Heart right ventricle (tissue), 16 donors: ENCODE measurements at regions not wholly inside any gene's neighbourhood (a gene's known extent, or its start where the extent isn't known, plus 50 kb on each side); places are given as distances from the start of the nearest gene placed in this dataset.
"Not testable (repeated sequence)": the region's sequence is repeated elsewhere in the genome, so short reads cannot be mapped to it uniquely, and the experiment has no call there.

ENCODE experiments used
- ATAC-seq, 8 donors: fragments of 200-7000 bp; cut with Tn5 transposase; one replicate each; pipeline ENCODE4 v1.9.1; 2020; ENCODE audit warnings: mild to moderate bottlenecking in 8 of 8, moderate library complexity in 8 of 8, moderate number of reproducible peaks in 1 of 8
- DNase-seq, 2 donors: peaks; one replicate each; pipeline ENCODE4 v3.0.0-alpha.2; 2020
- H3K27ac ChIP-seq, 10 donors: fragments of 200-600 bp; sonication (generic) in 2 of 10; one replicate each; pipeline versions ENCODE4 v1.5.0 to v1.8.0; 2020 to 2022; ENCODE audit warnings: mild to moderate bottlenecking in 3 of 10
- H3K27me3 ChIP-seq, 7 donors: fragments of 200-600 bp; one replicate each; pipeline ENCODE4 v1.8.0; 2021 to 2022; ENCODE audit warnings: mild to moderate bottlenecking in 2 of 7
- H3K36me3 ChIP-seq, 9 donors: fragments of 200-600 bp; sonication (generic) in 1 of 9; one replicate each; pipeline versions ENCODE4 v1.5.0 to v1.8.0; 2020 to 2022; ENCODE audit warnings: mild to moderate bottlenecking in 2 of 9
- H3K4me1 ChIP-seq, 9 donors: fragments of 200-600 bp; sonication (generic) in 1 of 9; one replicate each; pipeline versions ENCODE4 v1.5.0 to v1.8.0; 2020 to 2022; ENCODE audit warnings: mild to moderate bottlenecking in 4 of 9
- H3K4me3 ChIP-seq, 10 donors: fragments of 200-600 bp; sonication (generic) in 2 of 10; one replicate each; pipeline versions ENCODE4 v1.5.0 to v1.8.0; 2020 to 2022; ENCODE audit warnings: mild to moderate bottlenecking in 7 of 10, moderate library complexity in 2 of 10
- H3K9me3 ChIP-seq, 11 donors: fragments of 200-600 bp in 10 of 11; sonication (generic) in 2 of 11; one replicate each; pipeline versions ENCODE4 v1.5.0 to v1.8.0; 2013 to 2022; ENCODE audit warnings: mild to moderate bottlenecking in 2 of 11, control low read depth in 1 of 11, moderate library complexity in 1 of 11
- WGBS, 2 donors: extraction: QIAGEN DNeasy Blood & Tissue Kit; methylation state at CpG; one replicate each; pipeline ENCODE4 v1.1.7; 2013; ENCODE audit warnings: inconsistent platforms in 1 of 2; 5-methylcytosine and 5-hydroxymethylcytosine counted together
- intact Hi-C, 10 donors: fragments of 100-400 bp; cut with DNase I; formaldehyde crosslinking; loops; one replicate each; pipeline versions ENCODE4 v1.11.1 to v1.14.2; 2022
- TF ChIP-seq, protein P1 (sequence below), 9 donors: fragments of 200-600 bp; sonication (generic) in 2 of 9; IDR thresholded peaks; one replicate each; pipeline versions ENCODE4 v1.5.0 to v1.8.0; 2021 to 2022; ENCODE audit warnings: antibody characterized with exemption in 9 of 9, mild to moderate bottlenecking in 5 of 9, moderate library complexity in 1 of 9
- donor health status: Arrhythmogenic right ventricular cardiomyopathy.
- donor health status: ischemic (EF 13 %, LVEDD 7.1; RV severe dilation, severe dysfunction).
- donor health status: healthy with polysubstance abuse.
- donor health status: DM: no; HTN: yes; CAD: no.
- donor health status: DM: no; HTN: no; CAD: no.
- donor health status: ischemic (EF 25% LVEDD 6.9; RV normal size, moderate dysfunction).
- donor health status: ischemic (EF 25% LVEDD 5.7; RV mildly dilated, moderate dysfunction).
- donor health status: healthy.
- donor health status: DM: yes; HTN: yes; CAD: no.
- donor health status: Ischemic cardiomyopathy.
- donor health status: ischemic (EF 35%, LVEDD 5.7; RV mildly dilated, moderate dysfunction).
- donor health status: nonischemic (EF 11% LVEDD 7.7; RV severe dilation, severe dysfunction).
- donor health status: DM: yes; HTN: yes; CAD: no.
- donor health status: PGD.
- donor health status: ischemic (EF 29% LVEDD 5.4; RV normal size, mild dysfunction).
- donor health status: nonischemic (EF 23%, LVEDD 6.1; RV moderate dilation, normal function).

DNA sequence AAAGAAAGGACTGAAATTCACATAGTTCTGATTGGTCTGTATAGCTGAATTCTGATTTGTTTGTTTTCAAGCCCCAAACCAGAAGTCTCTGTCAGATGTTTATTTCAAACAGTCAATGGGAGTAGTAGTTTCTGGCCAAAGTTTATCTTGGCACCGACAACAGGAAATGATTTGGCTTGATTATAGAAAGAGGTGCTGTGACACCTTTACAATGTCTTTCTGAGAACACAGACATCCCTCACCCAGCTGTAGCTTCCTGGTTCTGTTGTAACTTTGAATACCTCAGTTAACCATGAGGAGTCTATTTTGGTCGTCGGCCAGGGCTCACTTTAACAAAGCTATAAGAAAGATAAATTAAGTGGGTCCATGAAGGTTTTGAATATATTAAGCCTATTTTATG lies 545.0 kb upstream of the ZNF804A start:
- no peaks in the 10 kb centered on the region for H3K36me3 ChIP-seq
- no peak overlapping the region for H3K27ac ChIP-seq
- H3K4me3 ChIP-seq, result no peak overlapping the region
- TF ChIP-seq, protein P1, sequence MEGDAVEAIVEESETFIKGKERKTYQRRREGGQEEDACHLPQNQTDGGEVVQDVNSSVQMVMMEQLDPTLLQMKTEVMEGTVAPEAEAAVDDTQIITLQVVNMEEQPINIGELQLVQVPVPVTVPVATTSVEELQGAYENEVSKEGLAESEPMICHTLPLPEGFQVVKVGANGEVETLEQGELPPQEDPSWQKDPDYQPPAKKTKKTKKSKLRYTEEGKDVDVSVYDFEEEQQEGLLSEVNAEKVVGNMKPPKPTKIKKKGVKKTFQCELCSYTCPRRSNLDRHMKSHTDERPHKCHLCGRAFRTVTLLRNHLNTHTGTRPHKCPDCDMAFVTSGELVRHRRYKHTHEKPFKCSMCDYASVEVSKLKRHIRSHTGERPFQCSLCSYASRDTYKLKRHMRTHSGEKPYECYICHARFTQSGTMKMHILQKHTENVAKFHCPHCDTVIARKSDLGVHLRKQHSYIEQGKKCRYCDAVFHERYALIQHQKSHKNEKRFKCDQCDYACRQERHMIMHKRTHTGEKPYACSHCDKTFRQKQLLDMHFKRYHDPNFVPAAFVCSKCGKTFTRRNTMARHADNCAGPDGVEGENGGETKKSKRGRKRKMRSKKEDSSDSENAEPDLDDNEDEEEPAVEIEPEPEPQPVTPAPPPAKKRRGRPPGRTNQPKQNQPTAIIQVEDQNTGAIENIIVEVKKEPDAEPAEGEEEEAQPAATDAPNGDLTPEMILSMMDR (IDR thresholded peaks at IDR 0.05), result no peak
- intact Hi-C loops, result loop anchor here in 1 of 10 donors (10.0 kb wide), 1 partner anchor 629 kb away; no protein-coding TSS in a partner anchor
- peaks cover 0 to 11% (median 0%) of the 10 kb centered on the region in 11 donors for H3K9me3 ChIP-seq
- no peak for ATAC-seq
- 22% methylated on average over 3 of the region's 3 CpGs for WGBS, 2 donors
- no peak for DNase-seq
- no peaks in the 10 kb centered on the region for H3K4me1 ChIP-seq
- H3K27me3 ChIP-seq, result no peaks in the 10 kb centered on the region

DNA sequence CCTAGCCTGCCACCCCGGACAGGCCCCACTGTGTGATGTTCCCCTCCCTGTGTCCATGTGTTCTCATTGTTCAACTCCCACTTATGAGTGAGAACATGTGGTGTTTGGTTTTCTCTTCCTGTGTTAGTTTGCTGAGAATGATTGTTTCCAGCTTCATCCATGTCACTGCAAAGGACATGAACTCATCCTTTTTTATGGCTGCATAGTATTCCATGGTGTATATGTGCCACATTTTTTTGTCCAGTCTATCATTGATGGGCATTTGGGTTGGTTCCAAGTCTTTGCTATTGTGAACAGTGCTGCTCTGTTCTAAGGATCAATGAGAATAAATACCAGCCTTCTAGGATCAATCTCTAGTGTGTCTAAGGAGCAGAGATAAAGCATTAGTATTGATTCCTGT lies 543.9 kb upstream of the ZNF804A start:
- 91 to 96% methylated on average over 1 of the region's 1 CpG for WGBS, 2 donors
- intact Hi-C loops, result loop anchor here in 1 of 10 donors (10.0 kb wide), 1 partner anchor 630 kb away; no protein-coding TSS in a partner anchor

DNA sequence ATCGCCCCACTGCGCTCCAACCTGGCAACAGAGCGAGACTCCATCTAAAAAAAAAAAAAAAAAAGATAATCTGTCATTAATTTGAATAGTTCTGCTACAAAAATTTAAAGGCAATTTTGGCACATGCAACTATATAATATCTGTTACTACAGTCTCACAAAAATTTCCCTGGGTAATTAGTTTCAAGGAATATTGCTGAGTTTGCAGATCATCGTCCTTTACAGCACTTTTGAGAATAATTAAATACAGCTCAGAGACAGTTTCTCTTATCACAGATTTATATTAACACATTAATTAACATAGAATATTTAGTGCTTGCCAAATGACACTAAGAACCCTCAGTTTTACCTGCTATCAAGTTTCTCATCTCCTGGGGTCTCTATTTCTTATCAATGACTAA lies 540.4 kb upstream of the ZNF804A start:
- Histone ChIP-seq H3K4me1 (no peaks in the 10 kb centered on the region), H3K27me3 (no peaks in the 10 kb centered on the region), H3K27ac (no peak overlapping the region), H3K36me3 (no peaks in the 10 kb centered on the region), H3K4me3 (no peak overlapping the region), H3K9me3 (peaks cover 0 to 17% (median 0%) of the 10 kb centered on the region in 11 donors)
- intact Hi-C loops, result loop anchor here in 1 of 10 donors (10.0 kb wide), 1 partner anchor 633 kb away; no protein-coding TSS in a partner anchor
- no peak for ATAC-seq
- no peak for DNase-seq
- 82 to 85% methylated on average over 4 of the region's 4 CpGs for WGBS, 2 donors
- TF ChIP-seq, protein P1 (IDR thresholded peaks at IDR 0.05), result no peak

More for the DNA sequence above, 543.9 kb upstream of the ZNF804A start:
- H3K36me3 ChIP-seq, H3K4me1 ChIP-seq, H3K4me3 ChIP-seq, ATAC-seq, H3K27ac ChIP-seq, H3K27me3 ChIP-seq, DNase-seq: not testable (repeated sequence)
- H3K9me3 ChIP-seq, result peaks cover 0 to 11% (median 0%) of the 10 kb centered on the region in 11 donors

DNA sequence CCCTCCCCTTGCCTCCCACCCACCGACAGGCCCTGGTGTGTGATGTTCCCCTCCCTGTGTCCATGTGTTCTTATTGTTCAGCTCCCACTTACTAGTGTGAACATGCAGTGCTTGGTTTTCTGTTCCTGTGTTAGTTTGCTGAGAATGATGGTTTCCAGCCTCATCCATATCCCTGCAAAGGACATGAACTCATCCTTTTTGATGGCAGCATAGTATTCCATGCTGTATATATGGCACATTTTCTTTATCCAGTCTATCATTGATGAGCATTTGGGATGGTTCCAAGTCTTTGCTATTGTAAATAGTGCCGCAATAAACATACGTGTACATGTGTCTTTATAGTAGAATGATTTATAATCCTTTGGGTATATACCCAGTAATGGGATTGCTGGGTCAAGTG lies 538.1 kb upstream of the ZNF804A start:
- H3K9me3 ChIP-seq, result peaks cover 0 to 12% (median 0%) of the 10 kb centered on the region in 11 donors
- H3K4me1 ChIP-seq, H3K4me3 ChIP-seq, ATAC-seq, H3K27ac ChIP-seq, H3K27me3 ChIP-seq, H3K36me3 ChIP-seq, DNase-seq, intact Hi-C loops: not testable (repeated sequence)
- WGBS, 2 donors, result 90 to 92% methylated on average over 3 of the region's 3 CpGs

DNA sequence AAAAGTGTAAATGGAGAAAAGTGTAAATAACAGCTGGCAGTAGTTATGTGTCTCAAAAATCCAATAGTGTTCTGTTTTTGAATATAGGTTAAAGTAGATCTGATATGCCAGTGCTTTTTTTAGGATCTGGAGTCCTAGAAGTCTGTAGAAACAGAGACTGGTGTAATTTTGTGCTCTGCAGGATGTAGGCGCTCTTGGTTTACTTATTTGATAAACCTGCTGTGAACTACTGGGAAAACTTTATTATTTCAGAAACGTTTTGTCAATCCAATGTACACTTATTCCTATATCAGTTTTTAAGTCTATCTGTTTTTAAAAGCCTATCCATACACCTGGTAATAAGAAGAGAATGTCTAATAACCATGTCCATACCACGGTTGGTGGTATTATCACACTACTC lies 530.8 kb upstream of the ZNF804A start:
- H3K4me1 ChIP-seq, result no peaks in the 10 kb centered on the region
- no peaks in the 10 kb centered on the region for H3K36me3 ChIP-seq
- no peak overlapping the region for H3K27ac ChIP-seq
- no peaks in the 10 kb centered on the region for H3K9me3 ChIP-seq
- no peaks in the 10 kb centered on the region for H3K27me3 ChIP-seq
- intact Hi-C loops, result no loop called here
- TF ChIP-seq, protein P1 (IDR thresholded peaks at IDR 0.05), result no peak
- ATAC-seq (no peak), DNase-seq (no peak)
- 53% methylated on average over 3 of the region's 3 CpGs for WGBS, 2 donors
- H3K4me3 ChIP-seq, result no peak overlapping the region
